DOHH2 (cell line): ENCODE measurements at regions not wholly inside any gene's neighbourhood (a gene's known extent, or its start where the extent isn't known, plus 50 kb on each side); places are given as distances from the start of the nearest gene placed in this dataset.

Experiments used
- EZH2phosphoT487 ChIP-seq: fragments of 200-600 bp; sonication (generic); IDR thresholded peaks from 2 replicates; pipeline ENCODE4 v1.6.1; 2017; ENCODE audit warnings: borderline replicate concordance, mild to moderate bottlenecking, antibody characterized with exemption, low read length, moderate library complexity, mixed read lengths
- TF ChIP-seq, protein P1 (sequence below): fragments of 200-600 bp; sonication (generic); IDR thresholded peaks from one replicate; pipeline ENCODE4 v1.5.1; 2014; ENCODE audit warnings: antibody characterized with exemption, mild to moderate bottlenecking, low read depth, low read length; ENCODE audit not compliant: poor library complexity, severe bottlenecking

- TF ChIP-seq, protein P1, sequence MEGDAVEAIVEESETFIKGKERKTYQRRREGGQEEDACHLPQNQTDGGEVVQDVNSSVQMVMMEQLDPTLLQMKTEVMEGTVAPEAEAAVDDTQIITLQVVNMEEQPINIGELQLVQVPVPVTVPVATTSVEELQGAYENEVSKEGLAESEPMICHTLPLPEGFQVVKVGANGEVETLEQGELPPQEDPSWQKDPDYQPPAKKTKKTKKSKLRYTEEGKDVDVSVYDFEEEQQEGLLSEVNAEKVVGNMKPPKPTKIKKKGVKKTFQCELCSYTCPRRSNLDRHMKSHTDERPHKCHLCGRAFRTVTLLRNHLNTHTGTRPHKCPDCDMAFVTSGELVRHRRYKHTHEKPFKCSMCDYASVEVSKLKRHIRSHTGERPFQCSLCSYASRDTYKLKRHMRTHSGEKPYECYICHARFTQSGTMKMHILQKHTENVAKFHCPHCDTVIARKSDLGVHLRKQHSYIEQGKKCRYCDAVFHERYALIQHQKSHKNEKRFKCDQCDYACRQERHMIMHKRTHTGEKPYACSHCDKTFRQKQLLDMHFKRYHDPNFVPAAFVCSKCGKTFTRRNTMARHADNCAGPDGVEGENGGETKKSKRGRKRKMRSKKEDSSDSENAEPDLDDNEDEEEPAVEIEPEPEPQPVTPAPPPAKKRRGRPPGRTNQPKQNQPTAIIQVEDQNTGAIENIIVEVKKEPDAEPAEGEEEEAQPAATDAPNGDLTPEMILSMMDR = no peak
- no peak for TF ChIP-seq EZH2phosphoT487
Observed at GRCh38 chr9:20014168-20014567, 225.3 kb upstream of the SLC24A2 start.
